Breast epithelium (tissue), 3 donors: ENCODE measurements at regions not wholly inside any gene's neighbourhood (a gene's known extent, or its start where the extent isn't known, plus 50 kb on each side); places are given as distances from the start of the nearest gene placed in this dataset.

Experiments used
- POLR2A ChIP-seq: fragments of 450-650 bp; IDR thresholded peaks from one replicate; pipeline ENCODE4 v1.6.1; 2016; ENCODE audit warnings: antibody characterized with exemption, mild to moderate bottlenecking, moderate library complexity
- TF ChIP-seq, protein P1 (sequence below), 3 donors: fragments of 450-650 bp; IDR thresholded peaks; one replicate each; pipeline ENCODE4 v1.5.1; 2016 to 2017; ENCODE audit warnings: antibody characterized with exemption in 3 of 3, mild to moderate bottlenecking in 3 of 3, moderate library complexity in 3 of 3

DNA sequence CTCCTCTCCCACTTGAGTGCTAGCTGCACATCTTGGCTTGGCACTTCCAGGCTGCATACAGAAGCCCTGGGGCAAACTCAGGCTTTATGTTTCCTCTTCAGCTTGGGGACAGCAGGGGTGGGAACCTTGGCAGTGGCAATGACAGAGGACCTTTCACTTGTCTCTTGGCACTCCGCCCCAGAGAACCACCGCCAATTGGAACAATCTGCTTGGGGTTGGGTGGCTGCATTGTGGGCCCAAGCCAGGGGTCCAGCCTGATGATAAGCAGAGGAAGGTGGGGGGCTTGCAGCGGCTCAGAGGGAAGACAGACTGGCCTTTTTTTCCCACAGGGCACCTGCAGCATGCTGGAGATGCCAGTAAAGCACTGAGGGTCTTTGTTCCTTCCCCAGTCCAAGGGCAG is 179.0 kb upstream of the NMUR2 start:
- TF ChIP-seq, protein P1, sequence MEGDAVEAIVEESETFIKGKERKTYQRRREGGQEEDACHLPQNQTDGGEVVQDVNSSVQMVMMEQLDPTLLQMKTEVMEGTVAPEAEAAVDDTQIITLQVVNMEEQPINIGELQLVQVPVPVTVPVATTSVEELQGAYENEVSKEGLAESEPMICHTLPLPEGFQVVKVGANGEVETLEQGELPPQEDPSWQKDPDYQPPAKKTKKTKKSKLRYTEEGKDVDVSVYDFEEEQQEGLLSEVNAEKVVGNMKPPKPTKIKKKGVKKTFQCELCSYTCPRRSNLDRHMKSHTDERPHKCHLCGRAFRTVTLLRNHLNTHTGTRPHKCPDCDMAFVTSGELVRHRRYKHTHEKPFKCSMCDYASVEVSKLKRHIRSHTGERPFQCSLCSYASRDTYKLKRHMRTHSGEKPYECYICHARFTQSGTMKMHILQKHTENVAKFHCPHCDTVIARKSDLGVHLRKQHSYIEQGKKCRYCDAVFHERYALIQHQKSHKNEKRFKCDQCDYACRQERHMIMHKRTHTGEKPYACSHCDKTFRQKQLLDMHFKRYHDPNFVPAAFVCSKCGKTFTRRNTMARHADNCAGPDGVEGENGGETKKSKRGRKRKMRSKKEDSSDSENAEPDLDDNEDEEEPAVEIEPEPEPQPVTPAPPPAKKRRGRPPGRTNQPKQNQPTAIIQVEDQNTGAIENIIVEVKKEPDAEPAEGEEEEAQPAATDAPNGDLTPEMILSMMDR (IDR thresholded peaks at IDR 0.05) = no peak
- TF ChIP-seq POLR2A = no peak
